ENCODE measurements at regions not wholly inside any gene's neighbourhood (a gene's known extent, or its start where the extent isn't known, plus 50 kb on each side); places are given as distances from the start of the nearest gene placed in this dataset.

DNA sequence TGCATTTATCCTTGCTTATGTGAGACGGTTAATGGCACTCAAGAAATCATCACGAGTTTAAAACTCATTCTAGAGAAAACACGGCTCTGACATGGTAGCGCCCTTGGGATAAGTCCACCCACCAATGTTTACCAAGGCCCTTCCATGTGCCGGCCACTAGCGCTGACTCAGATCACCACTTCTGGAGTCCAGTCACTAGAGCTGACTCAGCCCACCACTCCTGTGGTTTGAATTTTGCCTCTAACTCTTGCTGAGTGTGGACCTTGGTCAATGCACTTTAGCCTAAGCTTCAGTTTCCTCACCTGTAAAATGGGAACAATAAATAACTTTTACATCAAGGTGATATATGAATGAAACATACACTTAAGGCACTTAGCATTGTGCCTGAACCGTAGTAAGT is 358.4 kb upstream of the PROK2 start:
- TF ChIP-seq, protein P1, sequence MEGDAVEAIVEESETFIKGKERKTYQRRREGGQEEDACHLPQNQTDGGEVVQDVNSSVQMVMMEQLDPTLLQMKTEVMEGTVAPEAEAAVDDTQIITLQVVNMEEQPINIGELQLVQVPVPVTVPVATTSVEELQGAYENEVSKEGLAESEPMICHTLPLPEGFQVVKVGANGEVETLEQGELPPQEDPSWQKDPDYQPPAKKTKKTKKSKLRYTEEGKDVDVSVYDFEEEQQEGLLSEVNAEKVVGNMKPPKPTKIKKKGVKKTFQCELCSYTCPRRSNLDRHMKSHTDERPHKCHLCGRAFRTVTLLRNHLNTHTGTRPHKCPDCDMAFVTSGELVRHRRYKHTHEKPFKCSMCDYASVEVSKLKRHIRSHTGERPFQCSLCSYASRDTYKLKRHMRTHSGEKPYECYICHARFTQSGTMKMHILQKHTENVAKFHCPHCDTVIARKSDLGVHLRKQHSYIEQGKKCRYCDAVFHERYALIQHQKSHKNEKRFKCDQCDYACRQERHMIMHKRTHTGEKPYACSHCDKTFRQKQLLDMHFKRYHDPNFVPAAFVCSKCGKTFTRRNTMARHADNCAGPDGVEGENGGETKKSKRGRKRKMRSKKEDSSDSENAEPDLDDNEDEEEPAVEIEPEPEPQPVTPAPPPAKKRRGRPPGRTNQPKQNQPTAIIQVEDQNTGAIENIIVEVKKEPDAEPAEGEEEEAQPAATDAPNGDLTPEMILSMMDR (IDR thresholded peaks at IDR 0.05) = no peak
- no peak for TF ChIP-seq EP300 (IDR thresholded peaks at IDR 0.05; ENCODE audit: borderline replicate concordance in 1 of 2, low read depth in 1 of 2, low read length in 1 of 2)
- no peak for TF ChIP-seq POLR2AphosphoS5 (IDR thresholded peaks at IDR 0.05; ENCODE audit: low read depth, low read length)
- TF ChIP-seq, protein P2, sequence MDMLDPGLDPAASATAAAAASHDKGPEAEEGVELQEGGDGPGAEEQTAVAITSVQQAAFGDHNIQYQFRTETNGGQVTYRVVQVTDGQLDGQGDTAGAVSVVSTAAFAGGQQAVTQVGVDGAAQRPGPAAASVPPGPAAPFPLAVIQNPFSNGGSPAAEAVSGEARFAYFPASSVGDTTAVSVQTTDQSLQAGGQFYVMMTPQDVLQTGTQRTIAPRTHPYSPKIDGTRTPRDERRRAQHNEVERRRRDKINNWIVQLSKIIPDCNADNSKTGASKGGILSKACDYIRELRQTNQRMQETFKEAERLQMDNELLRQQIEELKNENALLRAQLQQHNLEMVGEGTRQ (IDR thresholded peaks at IDR 0.05; ENCODE audit: borderline replicate concordance, low read depth, low read length) = no peak
- TF ChIP-seq RCOR1 (IDR thresholded peaks at IDR 0.05; ENCODE audit: low read length) = no peak
- no peak for TF ChIP-seq SIN3A (IDR thresholded peaks at IDR 0.05; ENCODE audit: borderline replicate concordance, low read depth, low read length)
- TF ChIP-seq MXI1 (IDR thresholded peaks at IDR 0.05; ENCODE audit: low read depth, low read length) = no peak
- TF ChIP-seq EZH2phosphoT487 (IDR thresholded peaks at IDR 0.05; ENCODE audit: borderline replicate concordance, low read depth) = no peak
